GM12872 (cell line): ENCODE measurements at regions not wholly inside any gene's neighbourhood (a gene's known extent, or its start where the extent isn't known, plus 50 kb on each side); places are given as distances from the start of the nearest gene placed in this dataset.

ENCODE experiments used
- CTCF ChIP-seq: IDR thresholded peaks from 3 replicates; pipeline ENCODE4 v1.5.1; 2011; ENCODE audit warnings: low read depth, mild to moderate bottlenecking, low read length, moderate library complexity; ENCODE audit not compliant: insufficient read depth

GRCh38 chr10:62926407-62926806, 110.2 kb upstream of the EGR2 start:
- TF ChIP-seq CTCF = no peak

- no peak for TF ChIP-seq CTCF
Measured at GRCh38 chr10:62924344-62924748, 108.2 kb upstream of the EGR2 start.

GRCh38 chr10:62919776-62920175, 103.6 kb upstream of the EGR2 start:
- TF ChIP-seq CTCF = no peak

GRCh38 chr10:62917475-62918238, 101.5 kb upstream of the EGR2 start:
- no peak for TF ChIP-seq CTCF

- no peak for TF ChIP-seq CTCF
Measured at GRCh38 chr10:62916141-62916603, 100.0 kb upstream of the EGR2 start.

GRCh38 chr10:62915158-62915557, 99.0 kb upstream of the EGR2 start:
- no peak for TF ChIP-seq CTCF

GRCh38 chr10:62912086-62912485, 95.9 kb upstream of the EGR2 start:
- TF ChIP-seq CTCF = no peak
